ENCODE measurements at regions not wholly inside any gene's neighbourhood (a gene's known extent, or its start where the extent isn't known, plus 50 kb on each side); places are given as distances from the start of the nearest gene placed in this dataset.

- Mint-ChIP-seq H3K4me3 (peak overlapping the region; percentile 48 to 63 (median 51)), H3K27me3 (ENCODE audit: low read depth) (peaks cover 52% of the 10 kb centered on the region), H3K27ac (peak overlapping the region; percentile 22 to 86 (median 53)), H3K9me3 (peaks cover 5% of the 10 kb centered on the region), H3K36me3 (ENCODE audit: low read depth) (no peaks in the 10 kb centered on the region), H3K4me1 (peaks cover 30% of the 10 kb centered on the region)
- no peak for TF ChIP-seq CTCF (IDR thresholded peaks at IDR 0.05; ENCODE audit: unreplicated experiment in 3 of 3)
These were observed 63.8 kb downstream of the TNFAIP2 start for GRCh38 chr14:103186909-103187586.

- TF ChIP-seq CTCF (IDR thresholded peaks at IDR 0.05; ENCODE audit: unreplicated experiment in 3 of 3): no peak
- peaks cover 4% of the 10 kb centered on the region for H3K36me3 Mint-ChIP-seq (ENCODE audit: low read depth)
- peaks cover 12% of the 10 kb centered on the region for H3K9me3 Mint-ChIP-seq
- H3K4me1 Mint-ChIP-seq: peaks cover 30% of the 10 kb centered on the region
- H3K4me3 Mint-ChIP-seq: no peak overlapping the region
- peak overlapping the region in 1 of 3 experiments; percentile 35 for H3K27ac Mint-ChIP-seq
- peaks cover 51% of the 10 kb centered on the region for H3K27me3 Mint-ChIP-seq (ENCODE audit: low read depth)
These were observed 64.7 kb downstream of the TNFAIP2 start for GRCh38 chr14:103187911-103188310.

GRCh38 chr14:103188810-103189480 lies 65.7 kb downstream of the TNFAIP2 start:
- peaks cover 4% of the 10 kb centered on the region for H3K36me3 Mint-ChIP-seq (ENCODE audit: low read depth)
- H3K4me3 Mint-ChIP-seq: peak overlapping the region; percentile 3 to 68 (median 62)
- peaks cover 30% of the 10 kb centered on the region for H3K4me1 Mint-ChIP-seq
- peak; percentile 21 to 29 (median 29) for TF ChIP-seq CTCF (IDR thresholded peaks at IDR 0.05; ENCODE audit: unreplicated experiment in 3 of 3)
- H3K27ac Mint-ChIP-seq: peak overlapping the region in 1 of 3 experiments; percentile 31
- peaks cover 51% of the 10 kb centered on the region for H3K27me3 Mint-ChIP-seq (ENCODE audit: low read depth)
- peaks cover 16% of the 10 kb centered on the region for H3K9me3 Mint-ChIP-seq

GRCh38 chr14:103189481-103190470 lies 66.5 kb downstream of the TNFAIP2 start:
- Mint-ChIP-seq H3K27me3 (ENCODE audit: low read depth) (peaks cover 51% of the 10 kb centered on the region), H3K36me3 (ENCODE audit: low read depth) (peaks cover 4% of the 10 kb centered on the region), H3K27ac (peak overlapping the region in 1 of 3 experiments; percentile 15), H3K9me3 (peaks cover 22% of the 10 kb centered on the region), H3K4me1 (peaks cover 35% of the 10 kb centered on the region), H3K4me3 (peak overlapping the region; percentile 66 to 72 (median 72))
- no peak for TF ChIP-seq CTCF (IDR thresholded peaks at IDR 0.05; ENCODE audit: unreplicated experiment in 3 of 3)

- Mint-ChIP-seq H3K4me3 (peak overlapping the region in 1 of 3 experiments; percentile 72), H3K4me1 (peaks cover 35% of the 10 kb centered on the region), H3K9me3 (peaks cover 22% of the 10 kb centered on the region), H3K36me3 (ENCODE audit: low read depth) (peaks cover 4% of the 10 kb centered on the region), H3K27me3 (ENCODE audit: low read depth) (peaks cover 48% of the 10 kb centered on the region), H3K27ac (no peak overlapping the region)
- TF ChIP-seq CTCF (IDR thresholded peaks at IDR 0.05; ENCODE audit: unreplicated experiment in 3 of 3): no peak
These were observed 67.5 kb downstream of the TNFAIP2 start for GRCh38 chr14:103190741-103191140.
